ENCODE measurements at regions not wholly inside any gene's neighbourhood (a gene's known extent, or its start where the extent isn't known, plus 50 kb on each side); places are given as distances from the start of the nearest gene placed in this dataset.

- 85 to 92% methylated on average over 2 of the region's 2 CpGs for WGBS, 2 donors
- no peak for DNase-seq (ENCODE audit: low spot score in 2 of 2)
- no peak for TF ChIP-seq POLR2A (IDR thresholded peaks at IDR 0.05)
- no peak for TF ChIP-seq CTCF (IDR thresholded peaks at IDR 0.05)
- intact Hi-C loops (cut with DNase I; ENCODE audit: low total_unique reads) = no loop called here
- H3K4me3 ChIP-seq (ENCODE audit: low read depth, poor library complexity, severe bottlenecking) = no peak overlapping the region
These were observed 60.3 kb downstream of the SEC61B start for GRCh38 chr9:99282406-99282805.

- H3K4me3 ChIP-seq (ENCODE audit: low read depth, poor library complexity, severe bottlenecking) = no peak overlapping the region
- intact Hi-C loops (cut with DNase I; ENCODE audit: low total_unique reads) = no loop called here
- no peak for DNase-seq (ENCODE audit: low spot score in 2 of 2)
- TF ChIP-seq POLR2A (IDR thresholded peaks at IDR 0.05) (no peak), CTCF (IDR thresholded peaks at IDR 0.05) (no peak)
- 88 to 93% methylated on average over 6 of the region's 6 CpGs for whole genome bisulfite sequencing, 2 donors
These were observed 63.9 kb downstream of the SEC61B start for GRCh38 chr9:99285965-99286364.

GRCh38 chr9:99286536-99286935 lies 64.5 kb downstream of the SEC61B start:
- intact Hi-C loops (cut with DNase I; ENCODE audit: low total_unique reads) = no loop called here
- DNase-seq (ENCODE audit: low spot score in 2 of 2) = no peak
- TF ChIP-seq CTCF (IDR thresholded peaks at IDR 0.05) (no peak), POLR2A (IDR thresholded peaks at IDR 0.05) (no peak)
- WGBS, 2 donors = 81 to 82% methylated on average over 3 of the region's 3 CpGs
- H3K4me3 ChIP-seq (ENCODE audit: low read depth, poor library complexity, severe bottlenecking) = no peak overlapping the region

- 86 to 98% methylated on average over 2 of the region's 2 CpGs for WGBS, 2 donors
- H3K4me3 ChIP-seq (ENCODE audit: low read depth, poor library complexity, severe bottlenecking) = no peak overlapping the region
- intact Hi-C loops (cut with DNase I; ENCODE audit: low total_unique reads) = no loop called here
- TF ChIP-seq CTCF (IDR thresholded peaks at IDR 0.05) (no peak), POLR2A (IDR thresholded peaks at IDR 0.05) (no peak)
- DNase-seq (ENCODE audit: low spot score in 2 of 2) = no peak
These were observed 65.6 kb downstream of the SEC61B start for GRCh38 chr9:99287641-99288040.

- intact Hi-C loops (cut with DNase I; ENCODE audit: low total_unique reads) = no loop called here
- TF ChIP-seq POLR2A (IDR thresholded peaks at IDR 0.05) (no peak), CTCF (IDR thresholded peaks at IDR 0.05) (no peak)
- WGBS, 2 donors = 64 to 67% methylated on average over 5 of the region's 6 CpGs
- no peak overlapping the region for H3K4me3 ChIP-seq (ENCODE audit: low read depth, poor library complexity, severe bottlenecking)
- no peak for DNase-seq (ENCODE audit: low spot score in 2 of 2)
These were observed 66.7 kb downstream of the SEC61B start for GRCh38 chr9:99288830-99289229.

- intact Hi-C loops (cut with DNase I; ENCODE audit: low total_unique reads) = no loop called here
- 59 to 64% methylated on average over 8 of the region's 8 CpGs for WGBS, 2 donors
- DNase-seq (ENCODE audit: low spot score in 2 of 2) = no peak
- TF ChIP-seq CTCF (IDR thresholded peaks at IDR 0.05) (no peak), POLR2A (IDR thresholded peaks at IDR 0.05) (no peak)
- no peak overlapping the region for H3K4me3 ChIP-seq (ENCODE audit: low read depth, poor library complexity, severe bottlenecking)
These were observed 72.9 kb downstream of the SEC61B start for GRCh38 chr9:99294850-99295461.
